GM19238 (cell line): ENCODE measurements at regions not wholly inside any gene's neighbourhood (a gene's known extent, or its start where the extent isn't known, plus 50 kb on each side); places are given as distances from the start of the nearest gene placed in this dataset.

ENCODE experiments used
- DNase-seq: peaks from one replicate; pipeline ENCODE4 v3.0.0; 2011; ENCODE audit warnings: low spot score; ENCODE audit not compliant: insufficient read length

DNA sequence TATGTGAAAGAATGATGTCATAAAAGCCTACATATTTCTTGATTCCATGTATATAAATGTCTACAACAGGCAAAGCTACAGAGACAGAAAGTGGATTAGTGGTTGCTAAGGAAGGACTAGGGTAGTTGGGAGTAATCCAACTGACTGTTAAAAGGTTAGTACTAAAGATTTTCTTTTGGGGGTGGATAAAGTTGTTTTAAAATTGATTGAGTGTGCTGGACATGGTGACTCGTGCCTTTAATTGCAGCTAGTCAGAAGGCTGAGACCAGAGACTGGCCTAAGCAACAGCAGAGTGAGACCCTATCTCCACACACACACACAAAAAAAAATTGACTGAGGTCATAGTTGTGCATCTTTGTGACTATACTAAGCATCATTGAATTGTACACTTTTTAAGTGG is 234.3 kb downstream of the C12orf50 start:
- DNase-seq: no peak

DNA sequence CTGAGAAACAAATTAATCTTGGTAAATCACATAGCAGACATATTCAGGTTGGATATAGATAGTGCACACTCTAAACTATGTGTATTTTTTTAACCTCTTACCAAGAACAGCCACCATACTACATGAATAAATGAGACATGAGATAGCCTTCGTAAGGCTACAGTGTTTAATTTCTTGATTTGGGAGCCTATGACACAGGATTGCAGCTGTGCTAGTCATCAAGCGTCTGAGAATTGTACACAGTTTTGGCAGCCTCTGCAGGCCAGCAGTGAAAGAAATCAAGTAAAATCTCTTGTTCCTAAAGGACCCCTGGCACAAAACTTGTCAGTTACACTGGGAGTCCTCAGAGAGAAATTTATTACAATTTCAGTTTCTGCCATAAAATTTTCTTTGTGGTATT is 236.1 kb downstream of the C12orf50 start:
- no peak for DNase-seq

DNA sequence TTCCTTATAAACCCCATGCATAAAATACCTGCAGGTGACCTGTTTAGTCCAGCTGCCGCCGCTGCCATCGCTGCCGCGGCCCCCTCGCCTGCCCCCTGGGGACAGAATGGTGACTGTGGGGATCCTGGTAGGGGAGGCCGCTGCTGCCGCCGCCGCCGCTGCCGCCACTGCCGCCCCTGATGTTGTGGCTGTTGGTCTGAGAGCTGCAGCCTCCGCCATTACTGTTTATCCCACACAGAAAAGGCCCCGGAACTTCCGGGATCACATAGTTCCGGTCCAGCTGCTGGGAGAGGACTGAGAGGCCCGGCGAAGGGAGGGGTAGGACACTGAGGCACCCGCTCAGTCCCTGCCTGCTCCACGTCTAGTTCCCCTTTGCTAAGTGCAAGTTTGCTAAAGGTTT is 244.9 kb downstream of the C12orf50 start:
- DNase-seq: no peak

DNA sequence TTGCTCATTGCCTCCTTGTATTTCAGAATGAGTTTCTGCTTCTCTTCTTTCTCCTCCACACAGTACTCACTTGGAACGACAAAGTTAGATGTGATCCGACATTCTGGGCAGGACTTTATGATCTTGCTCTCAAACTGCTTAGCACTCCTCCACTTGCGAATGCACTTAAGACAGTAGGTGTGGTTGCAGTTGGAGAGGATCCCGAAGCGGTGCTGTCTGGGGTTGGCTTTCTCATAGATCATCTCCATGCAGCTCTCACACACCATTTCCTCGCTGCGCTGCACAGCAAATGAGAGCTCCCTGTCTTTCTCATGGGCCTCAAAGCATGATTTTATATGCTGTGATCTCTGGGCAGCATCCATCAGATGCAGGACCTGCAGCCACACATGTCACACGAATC is 245.7 kb downstream of the C12orf50 start:
- DNase-seq: no peak

DNA sequence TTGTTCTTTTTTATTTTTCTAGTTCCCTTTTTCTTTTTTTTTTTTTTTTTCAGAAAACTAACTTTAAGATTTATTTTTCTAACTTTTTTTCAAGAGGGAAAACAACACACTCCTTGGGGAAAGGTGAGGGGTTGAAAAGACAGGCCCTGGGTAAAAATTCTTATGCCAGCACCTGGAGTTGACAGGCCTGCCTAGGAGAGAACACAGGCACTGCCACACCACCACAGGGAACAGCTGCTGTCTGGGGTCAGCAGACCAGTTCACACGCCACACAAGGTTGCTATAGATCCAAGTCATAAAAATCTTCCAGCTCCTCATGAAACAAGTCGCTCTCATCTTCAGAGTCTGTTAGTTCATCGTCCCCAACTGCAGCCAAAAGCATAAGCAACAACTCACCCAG is 246.4 kb downstream of the C12orf50 start:
- no peak for DNase-seq

DNA sequence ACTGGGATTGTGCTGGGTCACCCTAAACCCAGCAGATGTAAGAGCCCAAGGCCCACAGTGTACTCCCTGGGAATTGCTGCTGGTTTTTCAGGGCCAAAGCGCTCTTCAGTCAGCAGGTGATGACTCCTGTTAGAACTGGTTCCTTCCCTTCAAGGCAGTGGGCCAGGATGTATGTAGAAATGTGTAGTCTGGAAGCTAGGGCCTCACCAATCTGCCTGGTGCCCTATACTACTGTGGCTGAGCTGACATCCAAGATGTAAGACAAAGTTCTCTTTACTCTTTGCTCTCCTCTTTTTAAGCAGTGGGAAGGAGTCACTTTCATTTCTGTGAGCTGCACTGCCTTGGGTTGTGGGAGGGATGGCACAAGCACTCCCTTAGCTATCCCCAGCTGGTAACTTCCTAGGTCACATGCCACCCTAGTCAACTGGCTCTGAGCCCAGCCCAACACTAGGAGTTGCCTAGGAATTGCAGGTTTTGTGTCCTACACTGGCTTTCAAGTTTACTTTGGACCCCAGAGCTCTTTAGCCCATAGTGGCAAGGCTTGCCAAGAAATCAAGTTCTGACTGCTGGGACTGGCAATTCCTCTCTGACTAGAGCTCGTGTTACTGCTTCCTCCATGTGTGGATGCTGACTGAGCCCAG is 249.2 kb downstream of the C12orf50 start:
- DNase-seq: no peak

DNA sequence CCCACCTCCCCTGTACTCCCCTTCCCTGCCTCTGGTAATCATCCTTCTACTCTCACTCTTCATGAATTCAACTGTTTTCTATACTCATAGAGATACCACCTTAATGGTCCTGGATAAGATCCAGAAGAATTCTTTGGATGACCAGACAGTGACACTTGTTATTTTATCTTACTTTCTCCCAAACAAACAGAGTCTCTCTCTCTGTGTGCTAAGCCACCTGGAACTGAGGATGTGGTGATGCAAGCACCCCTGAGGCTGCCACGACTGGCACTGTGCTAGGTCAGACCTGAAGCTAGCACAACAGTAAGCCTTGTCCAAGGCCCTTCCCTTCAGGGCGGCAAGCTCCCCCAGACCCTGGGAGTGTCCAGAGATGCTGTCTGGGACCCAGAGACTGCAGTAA is 250.2 kb downstream of the C12orf50 start:
- DNase-seq: no peak

DNA sequence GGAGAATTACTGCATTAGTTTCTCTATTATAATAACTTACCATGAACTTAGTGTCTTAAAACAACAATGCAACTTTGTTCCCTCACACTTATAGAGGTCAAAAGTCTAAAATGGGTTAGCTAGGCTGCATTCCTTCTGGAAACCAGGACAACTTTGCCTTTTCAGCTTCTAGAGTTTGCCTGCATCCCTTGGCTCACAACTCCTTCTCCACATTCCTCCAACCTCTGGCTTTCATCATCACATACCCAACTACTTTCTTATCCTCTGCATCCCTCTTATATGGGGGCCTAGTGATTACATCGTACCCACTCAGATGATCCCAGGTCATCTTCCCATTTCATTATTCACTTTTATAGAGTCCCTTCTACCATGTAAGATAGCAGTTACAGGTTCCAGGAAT is 251.1 kb downstream of the C12orf50 start:
- DNase-seq: no peak

DNA sequence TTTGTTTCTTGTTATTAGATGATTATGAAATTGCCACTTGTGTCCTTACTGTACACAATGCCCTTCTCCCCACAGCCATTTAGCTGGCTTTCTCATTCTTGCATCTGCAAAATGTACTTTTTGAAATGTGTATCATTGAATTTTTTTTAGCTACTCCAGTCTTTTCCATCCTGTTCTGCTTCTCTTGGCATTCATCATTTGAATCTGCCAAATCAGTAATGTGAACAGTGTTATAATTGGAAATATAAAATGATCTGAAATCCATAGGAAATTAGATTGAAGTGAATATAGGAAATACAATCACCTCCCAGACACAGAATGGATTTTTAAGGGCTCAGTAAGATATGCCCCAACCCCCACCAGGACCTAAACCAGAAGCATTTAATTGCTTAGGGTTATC is 253.4 kb downstream of the C12orf50 start:
- DNase-seq: no peak

DNA sequence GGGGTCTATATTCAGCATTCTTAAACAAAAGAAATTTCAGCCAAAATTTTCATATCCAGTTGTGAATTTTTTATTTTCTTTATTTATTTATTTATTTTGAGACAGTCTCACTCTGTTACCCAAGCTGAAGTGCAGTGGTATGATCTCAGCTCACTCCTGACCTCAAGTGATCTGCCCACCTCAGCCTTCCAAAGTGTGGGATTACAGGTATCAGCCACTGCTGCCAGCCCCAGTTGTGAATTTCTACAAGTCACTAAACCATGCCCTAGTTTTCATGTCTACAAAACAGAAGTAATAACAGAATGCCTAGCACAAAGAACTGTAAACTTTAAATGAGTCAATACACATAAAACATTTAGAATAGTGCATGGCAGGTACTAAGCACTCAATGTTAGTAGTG is 254.2 kb downstream of the C12orf50 start:
- no peak for DNase-seq

DNA sequence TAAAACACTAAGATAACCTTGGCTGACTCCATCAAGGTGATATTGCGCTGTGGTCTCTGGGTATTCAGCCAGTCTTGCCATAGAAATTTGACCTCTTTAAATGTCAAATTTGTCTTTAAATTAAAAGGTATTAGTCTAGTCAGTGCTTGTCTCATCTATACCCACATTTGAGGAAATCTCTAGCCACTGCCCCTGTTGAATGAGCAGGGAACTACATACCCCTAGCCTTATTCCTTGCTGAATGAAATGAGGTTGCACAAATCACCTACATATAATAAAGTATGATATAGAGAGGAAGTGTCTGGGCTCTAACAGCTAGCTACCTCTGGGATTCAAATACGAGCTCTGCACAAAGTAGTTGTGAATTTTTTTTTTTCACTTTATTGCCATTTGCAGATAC is 256.8 kb downstream of the C12orf50 start:
- no peak for DNase-seq

DNA sequence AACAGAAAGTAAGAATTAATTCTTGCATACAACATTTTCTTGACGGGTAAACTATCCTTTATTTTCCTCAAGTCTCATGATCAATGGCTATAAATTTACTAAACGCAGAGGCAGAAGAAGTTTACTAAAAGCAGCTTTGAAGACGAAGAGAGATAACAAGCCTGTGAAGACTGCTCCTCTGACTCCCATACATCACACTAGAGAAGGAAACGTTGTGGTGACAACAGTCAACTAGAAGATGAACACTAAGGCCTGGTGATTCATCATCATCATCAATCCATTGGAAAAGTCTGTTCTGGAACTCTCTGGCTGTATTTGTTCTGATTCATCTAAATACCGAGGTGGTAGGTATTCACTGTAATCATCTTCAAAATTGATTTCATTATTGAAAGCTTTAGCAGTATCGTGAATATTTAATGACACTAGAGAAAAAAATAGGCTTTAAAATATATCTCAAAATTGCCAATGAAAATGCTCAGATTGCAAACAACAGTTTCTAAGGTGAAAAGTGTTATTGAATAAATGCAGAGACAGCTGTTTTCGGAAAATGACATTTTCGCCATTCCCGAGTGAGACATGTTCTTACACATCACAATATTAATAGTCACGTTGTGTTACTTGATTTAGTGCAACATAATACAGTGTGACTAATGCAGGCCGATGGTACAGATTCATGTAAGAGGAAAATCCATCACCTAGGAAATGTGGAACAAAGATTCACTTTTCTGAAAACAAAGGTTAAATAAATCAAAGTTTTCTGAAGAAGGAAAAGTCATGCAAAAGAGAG is 260.5 kb downstream of the C12orf50 start:
- no peak for DNase-seq

DNA sequence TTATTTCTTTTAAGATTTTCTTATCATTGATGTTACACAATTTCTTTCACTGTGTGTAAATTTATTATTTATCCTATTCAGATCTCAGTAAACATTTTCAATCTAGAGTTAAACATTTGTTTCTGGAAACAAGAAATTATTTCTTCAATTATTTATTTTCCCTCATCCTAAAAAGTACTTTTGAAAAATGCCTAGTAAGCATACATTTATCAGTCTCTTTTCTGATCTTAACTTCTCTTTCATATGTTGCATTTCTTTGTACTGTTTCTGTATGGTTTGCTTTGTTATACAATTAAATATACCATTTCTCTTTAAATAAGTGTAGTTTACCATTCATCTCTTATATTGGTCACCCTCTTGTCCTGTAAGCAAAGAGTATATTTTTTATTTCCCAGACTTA is 263.2 kb downstream of the C12orf50 start:
- no peak for DNase-seq

DNA sequence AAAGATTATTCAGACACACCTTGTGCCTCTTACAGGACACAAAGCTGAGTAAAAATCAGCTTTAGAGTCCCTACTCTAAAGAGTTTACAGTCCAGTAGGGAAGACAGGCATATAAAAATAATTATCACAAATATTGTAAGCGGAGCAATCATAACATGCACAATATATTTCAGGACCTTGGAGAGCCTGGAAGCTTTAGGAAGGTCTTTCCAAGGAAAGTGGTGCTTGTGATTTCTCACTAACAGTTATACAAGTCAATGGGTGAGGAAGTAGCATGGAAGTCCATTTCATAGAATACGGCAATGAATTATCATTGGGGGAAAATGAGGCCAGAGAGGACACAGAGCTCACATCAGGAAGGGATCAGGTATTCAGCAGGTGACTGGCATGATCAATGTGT is 268.3 kb downstream of the C12orf50 start:
- no peak for DNase-seq

DNA sequence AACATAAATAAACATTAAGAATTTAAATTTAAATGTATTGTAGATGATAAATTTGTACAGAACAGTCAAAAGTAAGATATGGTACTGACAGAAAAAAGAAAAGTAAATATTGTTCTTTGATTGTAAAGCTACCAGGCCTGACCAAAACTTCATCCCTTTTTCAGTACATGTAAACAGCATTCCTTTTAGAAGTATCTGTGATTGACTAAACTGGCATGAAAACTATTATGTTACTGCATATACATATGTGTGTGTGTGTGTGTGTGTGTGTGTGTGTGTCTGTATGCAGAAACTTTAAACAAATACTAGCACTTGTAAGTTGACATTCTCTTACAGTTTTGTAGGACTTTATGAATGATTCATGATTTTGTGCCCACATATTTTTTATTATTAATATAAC is 270.9 kb downstream of the C12orf50 start:
- no peak for DNase-seq

DNA sequence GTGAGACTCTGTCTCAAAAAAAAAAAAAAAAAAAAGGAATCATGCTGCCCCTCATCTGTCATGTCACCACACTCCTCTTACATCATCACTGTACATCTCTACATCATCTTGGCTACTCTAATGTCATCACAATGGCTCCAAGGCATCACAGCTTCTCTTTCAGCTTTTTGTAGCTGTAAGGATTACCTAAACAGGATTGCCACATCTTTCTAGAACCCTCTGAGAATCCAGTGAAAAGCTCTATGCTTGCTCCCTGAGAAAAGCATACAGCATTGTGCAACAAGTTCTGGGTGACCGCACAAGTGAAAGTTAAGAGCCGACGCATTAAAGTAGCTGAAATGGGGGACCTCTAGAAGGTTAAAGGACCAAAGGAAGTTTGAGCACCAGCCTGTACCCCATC is 272.5 kb downstream of the C12orf50 start:
- no peak for DNase-seq

DNA sequence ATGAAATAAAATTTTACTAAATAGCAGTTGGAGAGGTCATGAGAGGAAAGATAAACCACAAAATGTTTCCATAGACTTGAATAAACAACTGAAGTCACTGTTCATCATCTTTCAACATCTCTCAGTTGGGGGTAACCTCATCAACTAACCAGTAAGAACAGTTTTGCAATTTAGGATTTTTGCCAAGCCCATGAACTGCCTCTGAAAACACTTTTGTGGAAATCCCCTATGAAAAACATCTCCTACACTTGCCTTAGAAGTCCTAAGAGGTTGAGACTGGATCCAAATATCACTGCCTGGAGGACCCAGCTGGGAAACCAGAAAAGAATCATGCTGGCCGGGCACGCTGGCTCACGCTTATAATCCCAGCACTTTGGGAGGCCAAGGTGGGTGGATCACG is 273.1 kb downstream of the C12orf50 start:
- DNase-seq: no peak

DNA sequence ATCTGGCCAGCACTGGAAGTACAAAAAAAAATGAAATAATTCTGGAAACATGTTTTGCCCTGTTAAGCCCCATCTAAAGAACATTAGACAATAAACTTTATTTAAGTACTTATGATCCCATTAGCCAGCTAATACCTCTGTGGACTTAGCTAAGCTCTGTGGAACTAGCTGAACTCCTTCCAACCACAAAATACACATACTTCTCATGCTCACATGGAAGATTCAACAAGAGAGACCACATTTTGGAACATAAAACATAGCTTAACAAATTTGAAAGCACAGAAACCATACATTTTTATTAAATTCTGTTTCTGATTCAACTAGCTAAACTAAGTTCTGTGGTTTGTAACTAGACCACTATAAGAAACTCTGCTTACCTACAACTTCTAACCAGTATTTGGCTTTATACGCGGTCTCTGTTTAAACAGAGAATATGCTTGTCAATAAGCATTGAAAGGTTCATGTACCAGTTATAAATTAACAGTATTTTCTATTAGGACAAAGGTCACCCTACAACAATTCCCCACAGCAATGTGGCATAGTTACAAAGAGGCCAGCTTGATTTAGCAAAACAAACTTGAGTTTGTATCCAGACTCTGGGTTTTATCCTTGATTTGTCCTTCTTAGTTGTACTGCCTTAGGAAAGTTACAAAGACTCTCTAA is 300.1 kb downstream of the C12orf50 start:
- no peak for DNase-seq

DNA sequence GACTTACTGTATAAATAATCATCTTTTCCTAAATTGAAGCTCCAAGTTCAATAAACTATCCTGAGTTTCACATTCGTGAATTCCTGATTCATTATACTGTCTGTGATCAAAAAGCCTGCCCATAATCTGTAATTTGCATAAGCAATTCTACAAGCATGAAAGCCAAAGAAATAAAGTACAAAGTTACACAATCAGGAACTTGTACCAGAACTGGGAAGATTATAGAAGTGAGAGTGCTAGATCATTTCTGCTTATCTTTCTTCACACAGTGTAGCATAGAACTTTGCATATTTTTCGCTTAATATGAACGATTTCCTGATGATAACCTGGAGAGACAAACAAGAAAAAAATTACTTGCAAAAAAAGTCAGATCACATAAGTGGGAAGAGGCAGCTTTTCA is 308.2 kb downstream of the C12orf50 start:
- no peak for DNase-seq

DNA sequence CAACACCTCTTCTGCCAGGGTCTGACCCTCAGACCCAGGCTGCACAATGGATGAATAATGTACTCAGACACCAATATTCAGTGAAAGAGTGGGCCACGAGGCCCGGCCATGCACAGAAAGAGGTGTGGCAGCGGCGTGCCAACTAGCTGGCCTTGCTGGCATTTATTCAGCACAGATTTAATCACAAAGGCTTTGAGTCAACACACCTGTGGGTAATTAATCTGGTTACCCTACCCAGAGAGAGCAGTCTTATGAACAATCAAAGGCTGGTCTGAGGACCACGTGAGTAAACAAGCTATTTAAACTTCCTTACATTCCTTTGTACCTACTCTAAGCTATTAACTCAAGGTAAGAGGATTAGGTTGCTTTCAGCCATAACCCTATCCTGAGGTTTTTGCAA is 324.8 kb downstream of the C12orf50 start:
- DNase-seq: no peak

DNA sequence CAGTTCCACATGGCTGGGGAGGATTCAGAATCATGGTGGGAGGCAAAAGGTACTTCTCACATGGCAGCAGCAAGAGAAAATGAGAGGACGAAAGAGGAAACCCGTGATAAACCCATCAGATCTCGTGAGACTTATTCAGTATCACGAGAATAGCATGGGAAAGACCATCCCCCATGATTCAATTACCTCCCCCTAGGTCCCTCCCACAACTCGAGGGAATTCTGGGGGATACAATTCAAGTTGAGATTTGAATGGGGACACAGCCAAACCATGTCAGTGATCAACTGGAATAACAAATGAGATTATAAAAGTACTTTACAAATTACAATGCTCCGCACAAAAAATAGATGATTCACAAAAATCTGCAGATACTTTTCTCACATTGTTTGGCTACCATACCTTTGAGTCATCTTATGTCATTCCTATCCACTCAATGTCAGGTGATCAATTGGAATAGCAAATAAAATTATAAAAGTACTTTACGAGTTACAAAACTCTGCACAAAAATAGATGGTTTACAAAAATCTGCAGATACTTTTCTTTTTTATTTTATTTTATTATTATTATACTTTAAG is 338.9 kb downstream of the C12orf50 start:
- DNase-seq: no peak

DNA sequence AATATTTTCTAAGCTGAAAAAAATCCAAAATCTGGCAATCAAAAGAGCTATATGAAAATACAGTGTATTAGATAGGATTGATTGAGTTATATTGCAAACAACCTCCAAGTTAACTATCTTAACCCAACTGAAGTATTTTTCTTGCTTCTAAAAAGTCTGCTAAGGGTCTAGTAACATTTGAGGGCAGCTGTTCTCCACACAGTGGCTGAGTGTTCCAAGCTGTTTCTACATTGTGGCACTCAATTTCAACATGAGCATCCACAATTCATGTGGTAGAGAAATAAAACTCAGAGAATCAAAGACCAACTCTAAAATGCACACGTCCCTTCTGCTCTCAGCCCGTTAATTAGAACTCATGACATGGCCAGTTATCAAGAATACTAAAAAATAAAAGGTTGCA is 340.0 kb downstream of the C12orf50 start:
- DNase-seq: no peak
